ENCODE measurements at regions not wholly inside any gene's neighbourhood (a gene's known extent, or its start where the extent isn't known, plus 50 kb on each side); places are given as distances from the start of the nearest gene placed in this dataset.
"Not testable (repeated sequence)": the region's sequence is repeated elsewhere in the genome, so short reads cannot be mapped to it uniquely, and the experiment has no call there.

DNA sequence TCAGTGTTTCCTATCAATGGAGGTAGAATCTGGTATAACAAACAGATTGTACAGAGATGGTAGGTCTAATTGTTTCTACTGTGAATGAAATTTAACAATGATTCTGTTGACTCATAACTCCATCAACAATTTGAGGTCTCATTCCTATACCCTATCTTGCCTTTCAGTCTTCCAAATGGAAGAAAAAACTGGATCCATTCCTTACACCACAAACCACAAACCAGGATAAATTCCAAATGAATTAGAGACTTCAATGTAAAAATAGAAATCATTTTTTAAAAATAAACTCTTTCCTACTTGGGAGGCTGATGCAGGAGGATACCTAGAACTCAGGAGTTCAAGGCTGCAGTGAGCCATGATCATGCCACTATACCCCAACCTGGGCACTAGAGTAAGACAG is 114.4 kb upstream of the WDR44 start:
- intact Hi-C loops (cut with DNase I): no loop called here
- DNase-seq: no peak
- Histone ChIP-seq H3K27me3 (peaks cover 5% of the 10 kb centered on the region), H3K36me3 (no peaks in the 10 kb centered on the region), H3K4me3 (replicated peaks in 1 of 3) (no peak overlapping the region), H3K27ac (no peak overlapping the region), H3K4me1 (no peaks in the 10 kb centered on the region), H3K9me3 (no peaks in the 10 kb centered on the region)
- TF ChIP-seq POLR2A (IDR thresholded peaks at IDR 0.05): no peak
- TF ChIP-seq, protein P1, sequence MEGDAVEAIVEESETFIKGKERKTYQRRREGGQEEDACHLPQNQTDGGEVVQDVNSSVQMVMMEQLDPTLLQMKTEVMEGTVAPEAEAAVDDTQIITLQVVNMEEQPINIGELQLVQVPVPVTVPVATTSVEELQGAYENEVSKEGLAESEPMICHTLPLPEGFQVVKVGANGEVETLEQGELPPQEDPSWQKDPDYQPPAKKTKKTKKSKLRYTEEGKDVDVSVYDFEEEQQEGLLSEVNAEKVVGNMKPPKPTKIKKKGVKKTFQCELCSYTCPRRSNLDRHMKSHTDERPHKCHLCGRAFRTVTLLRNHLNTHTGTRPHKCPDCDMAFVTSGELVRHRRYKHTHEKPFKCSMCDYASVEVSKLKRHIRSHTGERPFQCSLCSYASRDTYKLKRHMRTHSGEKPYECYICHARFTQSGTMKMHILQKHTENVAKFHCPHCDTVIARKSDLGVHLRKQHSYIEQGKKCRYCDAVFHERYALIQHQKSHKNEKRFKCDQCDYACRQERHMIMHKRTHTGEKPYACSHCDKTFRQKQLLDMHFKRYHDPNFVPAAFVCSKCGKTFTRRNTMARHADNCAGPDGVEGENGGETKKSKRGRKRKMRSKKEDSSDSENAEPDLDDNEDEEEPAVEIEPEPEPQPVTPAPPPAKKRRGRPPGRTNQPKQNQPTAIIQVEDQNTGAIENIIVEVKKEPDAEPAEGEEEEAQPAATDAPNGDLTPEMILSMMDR (IDR thresholded peaks at IDR 0.05): no peak

DNA sequence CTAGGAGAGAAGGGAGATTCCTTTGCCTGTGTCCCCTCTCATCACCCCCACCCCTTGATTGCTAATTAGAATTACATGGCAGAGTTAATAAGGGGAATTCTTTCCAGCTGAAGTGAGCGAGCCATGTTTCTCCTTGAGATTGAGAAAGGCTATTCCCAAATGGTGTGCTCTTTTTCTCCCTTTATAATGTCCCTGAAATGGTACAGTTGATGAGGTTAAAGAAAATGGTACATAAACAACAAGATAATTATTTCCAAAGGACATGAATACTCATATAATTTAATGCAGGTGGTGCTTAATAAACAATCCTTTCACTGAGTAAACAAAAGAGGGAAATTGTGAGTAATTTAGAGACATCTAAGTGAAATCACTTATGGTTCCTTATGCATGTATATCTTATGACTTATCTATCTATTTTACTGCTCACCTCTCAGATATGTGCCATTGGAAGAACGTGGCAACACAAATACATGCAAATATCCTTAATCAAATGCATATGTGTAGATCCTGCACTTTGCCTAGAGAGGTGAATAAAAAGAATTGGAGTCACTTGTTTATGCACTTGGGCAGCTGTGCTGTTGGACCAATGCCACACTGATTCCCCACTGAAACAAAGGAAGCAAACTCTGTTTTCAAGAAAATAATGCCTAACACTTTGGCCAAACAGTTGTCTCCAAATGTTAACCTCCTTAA is 106.6 kb upstream of the WDR44 start:
- Histone ChIP-seq H3K27ac (no peak overlapping the region), H3K36me3 (no peaks in the 10 kb centered on the region), H3K4me3 (replicated peaks in 1 of 3) (no peak overlapping the region), H3K27me3 (peaks cover 5% of the 10 kb centered on the region), H3K9me3 (no peaks in the 10 kb centered on the region), H3K4me1 (no peaks in the 10 kb centered on the region)
- intact Hi-C loops (cut with DNase I): no loop called here
- WGBS, 2 donors: 69 to 77% methylated on average over 2 of the region's 2 CpGs
- no peak for TF ChIP-seq POLR2A (IDR thresholded peaks at IDR 0.05)
- TF ChIP-seq, protein P1 (IDR thresholded peaks at IDR 0.05): no peak
- no peak for DNase-seq

DNA sequence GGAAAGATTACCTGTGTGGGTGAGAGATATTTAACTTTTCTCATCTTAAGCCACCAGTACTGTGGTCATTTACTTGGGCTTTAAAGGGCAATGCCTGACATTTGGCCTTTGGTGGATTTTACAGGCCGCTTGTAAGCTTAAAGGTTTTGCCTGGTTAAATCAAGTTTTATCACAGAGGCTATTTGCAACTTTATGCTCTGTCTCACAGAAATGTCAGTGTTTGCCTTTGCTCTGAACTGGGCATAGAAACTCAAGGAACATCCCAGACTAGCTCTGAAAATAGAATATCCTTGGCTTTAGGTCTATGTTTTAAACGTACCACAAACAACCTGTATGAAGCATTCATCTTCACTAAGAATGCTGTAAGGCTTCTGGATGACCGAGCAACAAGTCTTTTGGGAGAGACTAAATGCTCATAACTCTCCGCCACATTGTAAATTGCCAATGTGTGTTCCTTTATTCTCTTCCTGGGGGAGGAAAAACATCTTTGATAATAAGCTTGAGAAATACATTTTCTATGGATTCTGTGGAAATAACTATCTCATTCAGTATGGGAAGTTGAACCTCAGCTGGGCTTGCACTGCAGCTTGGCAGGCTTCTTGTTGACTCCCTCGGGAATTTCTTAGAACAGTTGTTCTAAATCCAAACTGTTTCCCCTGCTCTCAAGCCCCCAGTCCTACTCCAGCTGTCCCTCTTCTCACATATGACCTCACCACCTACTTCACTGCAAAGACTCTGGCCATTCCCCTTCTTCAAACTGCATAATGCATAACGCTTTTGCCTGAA is 105.8 kb upstream of the WDR44 start:
- TF ChIP-seq, protein P1 (IDR thresholded peaks at IDR 0.05): no peak
- no peak for TF ChIP-seq POLR2A (IDR thresholded peaks at IDR 0.05)
- H3K27ac ChIP-seq: no peak overlapping the region
- 55 to 66% methylated on average over 6 of the region's 6 CpGs for WGBS, 2 donors
- no peaks in the 10 kb centered on the region for H3K9me3 ChIP-seq
- no peaks in the 10 kb centered on the region for H3K4me1 ChIP-seq
- intact Hi-C loops (cut with DNase I): no loop called here
- no peaks in the 10 kb centered on the region for H3K36me3 ChIP-seq
- no peak overlapping the region for H3K4me3 ChIP-seq (replicated peaks in 1 of 3)
- DNase-seq: no peak
- peaks cover 5% of the 10 kb centered on the region for H3K27me3 ChIP-seq

DNA sequence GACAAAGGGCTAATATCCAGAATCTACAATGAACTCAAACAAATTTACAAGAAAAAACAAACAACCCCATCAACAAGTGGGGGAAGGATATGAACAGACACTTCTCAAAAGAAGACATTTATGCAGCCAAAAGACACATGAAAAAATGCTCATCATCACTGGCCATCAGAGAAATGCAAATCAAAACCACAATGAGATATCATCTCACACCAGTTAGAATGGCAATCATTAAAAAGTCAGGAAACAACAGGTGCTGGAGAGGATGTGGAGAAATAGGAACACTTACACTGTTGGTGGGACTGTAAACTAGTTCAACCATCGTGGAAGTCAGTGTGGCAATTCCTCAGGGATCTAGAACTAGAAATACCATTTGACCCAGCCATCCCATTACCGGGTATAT is 98.9 kb upstream of the WDR44 start:
- H3K9me3 ChIP-seq; H3K4me3 ChIP-seq (replicated peaks in 1 of 3); H3K27ac ChIP-seq; H3K36me3 ChIP-seq; H3K27me3 ChIP-seq; DNase-seq; H3K4me1 ChIP-seq; intact Hi-C loops (cut with DNase I): not testable (repeated sequence)
- WGBS, 2 donors: no CpG with 5 or more reads among the region's 2 CpGs

DNA sequence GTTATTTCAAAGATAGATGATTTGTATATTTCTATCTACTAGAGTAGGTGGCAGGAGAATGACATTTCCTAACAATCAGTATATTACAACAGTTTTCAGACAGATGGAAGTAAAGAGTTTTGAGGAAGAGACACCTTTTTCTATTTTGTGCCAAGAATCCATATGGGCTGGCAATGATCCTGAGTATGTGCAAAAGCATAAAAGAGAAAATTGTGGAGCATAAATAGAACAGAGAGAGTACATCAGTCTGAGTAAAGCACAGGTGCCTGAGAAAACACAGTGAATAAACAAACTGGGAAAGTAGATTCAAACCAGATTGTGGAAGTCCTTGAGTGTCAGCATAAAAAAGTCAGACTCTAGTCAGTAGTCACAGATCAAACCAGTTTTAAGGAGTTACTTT is 96.8 kb upstream of the WDR44 start:
- Histone ChIP-seq H3K27me3 (no peaks in the 10 kb centered on the region), H3K36me3 (no peaks in the 10 kb centered on the region), H3K4me1 (no peaks in the 10 kb centered on the region), H3K4me3 (replicated peaks in 1 of 3) (no peak overlapping the region), H3K9me3 (no peaks in the 10 kb centered on the region), H3K27ac (no peak overlapping the region)
- TF ChIP-seq, protein P1 (IDR thresholded peaks at IDR 0.05): no peak
- TF ChIP-seq POLR2A (IDR thresholded peaks at IDR 0.05): no peak
- DNase-seq: no peak
- intact Hi-C loops (cut with DNase I): no loop called here
